Colonic mucosa (tissue), 4 donors: ENCODE measurements at regions not wholly inside any gene's neighbourhood (a gene's known extent, or its start where the extent isn't known, plus 50 kb on each side); places are given as distances from the start of the nearest gene placed in this dataset.

ENCODE experiments used
- DNase-seq: peaks from one replicate; pipeline ENCODE4 v3.0.0-alpha.2; 2020
- H3K27ac ChIP-seq: fragments of 200-600 bp; one replicate; pipeline ENCODE4 v1.8.0; 2021
- H3K27me3 ChIP-seq: fragments of 200-600 bp; one replicate; pipeline ENCODE4 v1.8.0; 2021
- H3K36me3 ChIP-seq: fragments of 200-600 bp; one replicate; pipeline ENCODE4 v1.8.0; 2021
- H3K4me1 ChIP-seq: fragments of 200-600 bp; one replicate; pipeline ENCODE4 v1.8.0; 2021; ENCODE audit warnings: mild to moderate bottlenecking
- H3K4me3 ChIP-seq: fragments of 200-600 bp; one replicate; pipeline ENCODE4 v1.8.0; 2021
- H3K9ac ChIP-seq, 2 donors: one replicate each; pipeline ENCODE4 v1.7.0; 2013; ENCODE audit warnings: control low read depth in 2 of 2, low read depth in 2 of 2, low read length in 2 of 2
- H3K9me3 ChIP-seq: fragments of 200-600 bp; one replicate; pipeline ENCODE4 v1.8.0; 2021
- CTCF ChIP-seq: fragments of 200-600 bp; IDR thresholded peaks from one replicate; pipeline ENCODE4 v1.8.0; 2022; ENCODE audit warnings: antibody characterized with exemption, mild to moderate bottlenecking
- intact Hi-C: fragments of 100-400 bp; cut with DNase I; formaldehyde crosslinking; loops from one replicate; pipeline ENCODE4 v1.14.1; 2022
- donor health status: healthy.
- donor health status: DM: no; HTN: no; CAD: no.
- donor health status: DM: no; HTN: no; CAD: no.

- Histone ChIP-seq H3K27ac (no peak overlapping the region), H3K9ac (no peak overlapping the region), H3K4me3 (no peak overlapping the region), H3K9me3 (no peaks in the 10 kb centered on the region), H3K36me3 (no peaks in the 10 kb centered on the region), H3K4me1 (no peaks in the 10 kb centered on the region), H3K27me3 (no peaks in the 10 kb centered on the region)
- no peak for TF ChIP-seq CTCF
- DNase-seq = peak; percentile 4
- intact Hi-C loops = no loop called here
Measured at GRCh38 chr1:29674627-29675326, 438.5 kb downstream of the PTPRU start.

- Histone ChIP-seq H3K27ac (no peak overlapping the region), H3K4me3 (no peak overlapping the region), H3K36me3 (no peaks in the 10 kb centered on the region), H3K4me1 (no peaks in the 10 kb centered on the region), H3K27me3 (no peaks in the 10 kb centered on the region), H3K9ac (no peak overlapping the region), H3K9me3 (no peaks in the 10 kb centered on the region)
- peak; percentile 9 for DNase-seq
- no peak for TF ChIP-seq CTCF
- intact Hi-C loops = no loop called here
Measured at GRCh38 chr1:29673669-29674626, 437.6 kb downstream of the PTPRU start.

GRCh38 chr1:29673228-29673500 is 436.8 kb downstream of the PTPRU start:
- intact Hi-C loops = no loop called here
- Histone ChIP-seq H3K4me3 (no peak overlapping the region), H3K9me3 (no peaks in the 10 kb centered on the region), H3K36me3 (no peaks in the 10 kb centered on the region), H3K4me1 (no peaks in the 10 kb centered on the region), H3K27me3 (no peaks in the 10 kb centered on the region), H3K27ac (no peak overlapping the region), H3K9ac (no peak overlapping the region)
- TF ChIP-seq CTCF = no peak
- peak; percentile 4 for DNase-seq

- H3K9me3 ChIP-seq = no peaks in the 10 kb centered on the region
- peak; percentile 4 for DNase-seq
- no peak overlapping the region for H3K27ac ChIP-seq
- H3K9ac ChIP-seq = no peak overlapping the region
- H3K4me1 ChIP-seq = no peaks in the 10 kb centered on the region
- no peak overlapping the region for H3K4me3 ChIP-seq
- intact Hi-C loops = no loop called here
- TF ChIP-seq CTCF = no peak
- H3K27me3 ChIP-seq = no peaks in the 10 kb centered on the region
- H3K36me3 ChIP-seq = no peaks in the 10 kb centered on the region
Measured at GRCh38 chr1:29672416-29673227, 436.3 kb downstream of the PTPRU start.
